K562 (cell line): ENCODE measurements at regions not wholly inside any gene's neighbourhood (a gene's known extent, or its start where the extent isn't known, plus 50 kb on each side); places are given as distances from the start of the nearest gene placed in this dataset.

Experiments used
- ATAC-seq: fragments of 200-7000 bp; cut with Tn5 transposase; 3 replicates; pipeline ENCODE4 v1.9.1; 2020; ENCODE audit warnings: moderate library complexity
- BruUV-seq: library from RNA; stranded (reverse); fragments of 400-500 nt; replicated peaks from 2 replicates; lab custom pipeline; 2021; lab: Mats Ljungman, UMichigan
- CTCF ChIA-PET: fragments of 300-600 bp; formaldehyde crosslinking; extraction: SDS; loops from one replicate; lab custom pipeline; 2021; ENCODE audit warnings: low intra/inter-chr PET ratio; lab: Yijun Ruan, JAX
- POLR2A ChIA-PET: fragments of 300-600, 350-650 bp; sonication (Branson Sonifier 250); formaldehyde crosslinking; extraction: SDS; loops from one replicate; lab custom pipeline; 2021; ENCODE audit warnings: antibody characterized with exemption, inconsistent platforms; lab: Yijun Ruan, JAX
- DNase-seq, 4 experiments: peaks; one replicate each; pipeline versions ENCODE4 v3.0.0 to v3.0.0-alpha.2; 2011 to 2018; ENCODE audit warnings: low spot score in 3 of 4, mixed read lengths in 3 of 4; ENCODE audit errors: extremely low read depth in 1 of 4
- FAIRE-seq: peaks from 2 replicates; lab custom pipeline; 2011; peaks lifted over from hg19 to GRCh38; lab: Jason Lieb, UNC
- H2AFZ ChIP-seq: 2 replicates; pipeline ENCODE4 v1.6.0; 2011; ENCODE audit warnings: low read depth, low read length, control low read depth, inconsistent platforms
- H3K27ac ChIP-seq: fragments of 200-600 bp; 3 replicates; pipeline ENCODE4 v1.8.0; 2011; ENCODE audit warnings: low read depth, mild to moderate bottlenecking, control low read depth, inconsistent platforms, low read length, moderate library complexity, mixed read lengths; ENCODE audit errors: extremely low read depth
- H3K27me3 ChIP-seq, 2 experiments: fragments of 300-600 bp in 1 of 2; 2 replicates in 1 of 2; 3 replicates in 1 of 2; pipeline versions ENCODE4 v1.6.0 to v1.8.0; 2011; ENCODE audit warnings: inconsistent platforms in 2 of 2, low read length in 2 of 2, mild to moderate bottlenecking in 1 of 2, mixed read lengths in 1 of 2, moderate library complexity in 1 of 2; ENCODE audit not compliant: control insufficient read depth in 2 of 2, insufficient read depth in 2 of 2
- H3K36me3 ChIP-seq: fragments of 300-600 bp; 3 replicates; pipeline ENCODE4 v1.8.0; 2011; ENCODE audit warnings: mild to moderate bottlenecking, low read length, inconsistent platforms; ENCODE audit not compliant: control insufficient read depth, insufficient read depth
- H3K4me1 ChIP-seq, 2 experiments: fragments of 200-600 bp in 1 of 2; replicated peaks in 1 of 2; 2 replicates in 1 of 2; 3 replicates in 1 of 2; pipeline versions ENCODE4 v1.5.1 to v1.8.0; 2011; ENCODE audit warnings: inconsistent platforms in 2 of 2, low read length in 2 of 2, mild to moderate bottlenecking in 1 of 2, mixed read lengths in 1 of 2, moderate library complexity in 1 of 2; ENCODE audit not compliant: control insufficient read depth in 2 of 2, insufficient read depth in 2 of 2
- H3K4me2 ChIP-seq: 2 replicates; pipeline ENCODE4 v1.6.1; 2011; ENCODE audit warnings: low read length, control low read depth, inconsistent platforms, mixed read lengths; ENCODE audit not compliant: insufficient read depth
- H3K4me3 ChIP-seq: fragments of 200-600 bp; sonication (generic), shearing (Covaris generic); 2 replicates; pipeline ENCODE4 v1.5.1; 2016; ENCODE audit warnings: control low read depth, inconsistent platforms
- H3K79me2 ChIP-seq: fragments of 200-600 bp; 3 replicates; pipeline ENCODE4 v1.8.0; 2011; ENCODE audit warnings: low read length, inconsistent platforms; ENCODE audit not compliant: control insufficient read depth, insufficient read depth
- H3K9ac ChIP-seq, 2 experiments: 2 replicates each; pipeline versions ENCODE4 v1.6.0 to v1.6.1; 2011; ENCODE audit warnings: low read depth in 2 of 2, low read length in 2 of 2, control low read depth in 1 of 2, inconsistent platforms in 1 of 2, mild to moderate bottlenecking in 1 of 2, mixed read lengths in 1 of 2; ENCODE audit not compliant: insufficient read depth in 1 of 2
- H3K9me1 ChIP-seq: one replicate; pipeline ENCODE4 v1.6.0; 2011; ENCODE audit warnings: inconsistent platforms, mild to moderate bottlenecking, low read length, moderate library complexity; ENCODE audit not compliant: control insufficient read depth, insufficient read depth
- H3K9me3 ChIP-seq: replicated peaks from 2 replicates; pipeline ENCODE4 v1.5.1; 2011; ENCODE audit warnings: low read depth, low read length, inconsistent platforms; ENCODE audit not compliant: control insufficient read depth, insufficient read depth
- H4K20me1 ChIP-seq: replicated peaks from 2 replicates; pipeline ENCODE4 v1.6.1; 2011; ENCODE audit warnings: low read length, inconsistent platforms, mixed read lengths; ENCODE audit not compliant: control insufficient read depth, insufficient read depth
- EHMT2 ChIP-seq: fragments of 450-650 bp; IDR thresholded peaks from 2 replicates; pipeline ENCODE4 v1.6.1; 2018; ENCODE audit warnings: antibody characterized with exemption
- LCOR ChIP-seq: sonication (generic); formaldehyde crosslinking; IDR thresholded peaks from 2 replicates; pipeline ENCODE4 v1.8.0; 2022; ENCODE audit warnings: mild to moderate bottlenecking, missing genetic modification reagents
- MIER1 ChIP-seq: fragments of 450-650 bp; IDR thresholded peaks from 2 replicates; pipeline ENCODE4 v1.6.1; 2016; ENCODE audit warnings: antibody characterized with exemption, mild to moderate bottlenecking, low read depth
- SIX5 ChIP-seq, 2 experiments: IDR thresholded peaks; 2 replicates each; pipeline ENCODE4 v1.6.1; 2011; ENCODE audit warnings: low read length in 2 of 2, borderline replicate concordance in 1 of 2, low read depth in 1 of 2, mild to moderate bottlenecking in 1 of 2, moderate library complexity in 1 of 2; ENCODE audit not compliant: insufficient read depth in 1 of 2
- ZBTB8A ChIP-seq: fragments of 450-650 bp; IDR thresholded peaks from 2 replicates; pipeline ENCODE4 v1.6.1; 2018; ENCODE audit warnings: mild to moderate bottlenecking, moderate library complexity; ENCODE audit not compliant: partially characterized antibody
- WGBS: fragments of 100-300 bp; shearing (Covaris generic); methylation state at CpG from one replicate; pipeline ENCODE4 v1.1.6; 2016; ENCODE audit warnings: low coverage, mixed read lengths; ENCODE audit not compliant: insufficient coverage; ENCODE audit errors: missing lambda C conversion rate; 5-methylcytosine and 5-hydroxymethylcytosine counted together
- in situ Hi-C: fragments of 300-500 bp; cut with MboI; formaldehyde crosslinking; loops from 4 replicates; pipeline ENCODE4 v1.15.0; 2018; ENCODE audit warnings: inconsistent platforms, mixed read lengths
- intact Hi-C: fragments of 100-400 bp; cut with micrococcal nuclease; formaldehyde crosslinking; loops from 2 replicates; pipeline ENCODE4 v1.14.2; 2022
- TF ChIP-seq, protein P1 (sequence below), 2 experiments: fragments of 450-650 bp; formaldehyde crosslinking in 1 of 2; IDR thresholded peaks; 2 replicates each; pipeline versions ENCODE4 v1.4.0 to v1.6.1; 2014 to 2020; ENCODE audit warnings: mild to moderate bottlenecking in 2 of 2, borderline replicate concordance in 1 of 2, low read depth in 1 of 2

DNA sequence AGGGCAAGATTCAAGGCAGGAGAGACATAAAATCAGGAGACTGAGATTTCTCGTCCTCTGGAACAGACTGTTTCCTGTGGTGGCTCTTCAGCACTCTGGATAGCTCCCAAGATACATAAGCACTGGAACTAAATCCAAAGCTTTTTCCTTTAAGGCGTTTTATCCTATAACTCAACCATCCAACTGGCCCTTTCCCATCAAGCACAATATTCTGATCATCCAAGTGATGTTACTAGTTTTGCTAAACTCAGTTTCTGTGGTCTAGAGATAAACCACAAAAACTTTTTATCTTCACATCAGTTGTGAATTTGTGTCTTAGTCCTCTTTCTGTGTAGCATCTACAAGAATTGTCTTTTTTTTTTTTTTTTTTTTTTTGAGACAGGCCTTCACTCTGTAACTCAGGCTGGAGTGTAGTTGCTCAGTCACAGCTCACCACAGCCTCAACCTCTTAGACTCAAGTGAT lies 299.4 kb downstream of the COX7C start:
- ChIA-PET POLR2A (interaction anchor here (0.5 to 1.0 kb wide), 2 partner anchors 9 to 1629 kb away, joined by 3 read pairs; no protein-coding TSS in a partner anchor), CTCF (no interaction called here)
- DNase-seq (peak in 1 of 4 experiments; percentile 3), ATAC-seq (no peak), FAIRE-seq (no peak)
- no peaks in the 10 kb centered on the region for H3K4me1 ChIP-seq
- no peak overlapping the region for H3K4me2 ChIP-seq
- BruUV-seq: no TSS peak
- H3K36me3 ChIP-seq: no peaks in the 10 kb centered on the region
- H3K9ac ChIP-seq: no peak overlapping the region
- in situ Hi-C loops: no loop called here
- no peaks in the 10 kb centered on the region for H3K27me3 ChIP-seq
- no peaks in the 10 kb centered on the region for H3K9me3 ChIP-seq
- H4K20me1 ChIP-seq: no peaks in the 10 kb centered on the region
- H3K27ac ChIP-seq: no peak overlapping the region
- no peak overlapping the region for H3K4me3 ChIP-seq
- H2AFZ ChIP-seq: no peak overlapping the region
- TF ChIP-seq LCOR (CRISPR knock-in tag) (no peak), ZBTB8A (no peak), SIX5 (IDR thresholded peaks at IDR 0.05; ENCODE audit: borderline replicate concordance in 1 of 2, insufficient read depth in 1 of 2, low read depth in 1 of 2, low read length in 2 of 2) (no peak), EHMT2 (peak; percentile 91), MIER1 (peak; percentile 77; the same call in 1 of the 2 replicates)
- TF ChIP-seq, protein P1, sequence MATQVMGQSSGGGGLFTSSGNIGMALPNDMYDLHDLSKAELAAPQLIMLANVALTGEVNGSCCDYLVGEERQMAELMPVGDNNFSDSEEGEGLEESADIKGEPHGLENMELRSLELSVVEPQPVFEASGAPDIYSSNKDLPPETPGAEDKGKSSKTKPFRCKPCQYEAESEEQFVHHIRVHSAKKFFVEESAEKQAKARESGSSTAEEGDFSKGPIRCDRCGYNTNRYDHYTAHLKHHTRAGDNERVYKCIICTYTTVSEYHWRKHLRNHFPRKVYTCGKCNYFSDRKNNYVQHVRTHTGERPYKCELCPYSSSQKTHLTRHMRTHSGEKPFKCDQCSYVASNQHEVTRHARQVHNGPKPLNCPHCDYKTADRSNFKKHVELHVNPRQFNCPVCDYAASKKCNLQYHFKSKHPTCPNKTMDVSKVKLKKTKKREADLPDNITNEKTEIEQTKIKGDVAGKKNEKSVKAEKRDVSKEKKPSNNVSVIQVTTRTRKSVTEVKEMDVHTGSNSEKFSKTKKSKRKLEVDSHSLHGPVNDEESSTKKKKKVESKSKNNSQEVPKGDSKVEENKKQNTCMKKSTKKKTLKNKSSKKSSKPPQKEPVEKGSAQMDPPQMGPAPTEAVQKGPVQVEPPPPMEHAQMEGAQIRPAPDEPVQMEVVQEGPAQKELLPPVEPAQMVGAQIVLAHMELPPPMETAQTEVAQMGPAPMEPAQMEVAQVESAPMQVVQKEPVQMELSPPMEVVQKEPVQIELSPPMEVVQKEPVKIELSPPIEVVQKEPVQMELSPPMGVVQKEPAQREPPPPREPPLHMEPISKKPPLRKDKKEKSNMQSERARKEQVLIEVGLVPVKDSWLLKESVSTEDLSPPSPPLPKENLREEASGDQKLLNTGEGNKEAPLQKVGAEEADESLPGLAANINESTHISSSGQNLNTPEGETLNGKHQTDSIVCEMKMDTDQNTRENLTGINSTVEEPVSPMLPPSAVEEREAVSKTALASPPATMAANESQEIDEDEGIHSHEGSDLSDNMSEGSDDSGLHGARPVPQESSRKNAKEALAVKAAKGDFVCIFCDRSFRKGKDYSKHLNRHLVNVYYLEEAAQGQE (IDR thresholded peaks at IDR 0.05; ENCODE audit: borderline replicate concordance): peak; percentile 93
- TF ChIP-seq, protein P1 (CRISPR knock-in tag; IDR thresholded peaks at IDR 0.05; ENCODE audit: low read depth): no peak
- intact Hi-C loops: no loop called here
- H3K79me2 ChIP-seq: no peaks in the 10 kb centered on the region
- H3K9me1 ChIP-seq: no peaks in the 10 kb centered on the region
- WGBS: 0% methylated on average over 2 of the region's 2 CpGs
